Chondrocyte (in vitro differentiated cells): ENCODE measurements at regions not wholly inside any gene's neighbourhood (a gene's known extent, or its start where the extent isn't known, plus 50 kb on each side); places are given as distances from the start of the nearest gene placed in this dataset.
A peak's percentile ranks its signal among the peaks of the same experiment; 100 is the strongest.

ENCODE experiments used
- DNase-seq: peaks from one replicate; pipeline ENCODE4 v3.0.0; 2021; ENCODE audit warnings: mixed read lengths, low spot score
- H3K27ac Mint-ChIP-seq: one replicate; pipeline ENCODE4 v1.8.0; 2021; ENCODE audit warnings: mild to moderate bottlenecking, moderate library complexity, mixed read lengths; ENCODE audit not compliant: unreplicated experiment
- H3K27me3 Mint-ChIP-seq: 2 replicates; pipeline ENCODE4 v1.8.0; 2021; ENCODE audit warnings: low read depth, mixed read lengths
- H3K36me3 Mint-ChIP-seq: 2 replicates; pipeline ENCODE4 v1.8.0; 2021; ENCODE audit warnings: low read depth, mixed read lengths
- H3K4me1 Mint-ChIP-seq: 2 replicates; pipeline ENCODE4 v1.8.0; 2021; ENCODE audit warnings: low read depth, mild to moderate bottlenecking, mixed read lengths
- H3K4me3 Mint-ChIP-seq: one replicate; pipeline ENCODE4 v1.8.0; 2021; ENCODE audit warnings: mild to moderate bottlenecking, moderate library complexity, mixed read lengths; ENCODE audit not compliant: unreplicated experiment
- H3K9me3 Mint-ChIP-seq: 2 replicates; pipeline ENCODE4 v1.8.0; 2021; ENCODE audit warnings: low read depth, mixed read lengths
- TF ChIP-seq, protein P1 (sequence below): fragments of 200-600 bp; sonication (generic); IDR thresholded peaks from 2 replicates; pipeline ENCODE4 v1.5.0; 2021; ENCODE audit warnings: antibody characterized with exemption, mild to moderate bottlenecking, moderate library complexity

DNA sequence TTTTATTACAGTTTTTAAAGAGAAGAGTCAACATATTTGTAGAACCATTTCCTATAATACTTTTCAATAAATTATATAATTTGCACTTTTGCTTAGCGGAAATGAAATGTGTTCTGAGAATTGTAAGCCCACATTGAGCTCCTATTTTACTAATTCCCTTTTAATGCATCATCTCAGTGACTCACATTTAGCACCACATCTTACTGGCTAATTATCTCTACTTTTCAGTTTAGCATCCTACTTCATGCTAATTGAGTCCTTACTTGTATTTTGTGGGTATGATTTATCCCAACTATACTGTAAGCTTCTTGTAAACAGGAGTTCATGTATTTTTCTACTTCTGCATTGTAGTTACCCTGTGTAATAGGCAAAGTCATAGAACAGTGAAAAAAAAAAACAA is 67.5 kb downstream of the TMX1 start:
- Mint-ChIP-seq H3K36me3 (no peaks in the 10 kb centered on the region), H3K9me3 (no peaks in the 10 kb centered on the region), H3K27ac (no peak overlapping the region), H3K4me1 (peaks cover 58% of the 10 kb centered on the region), H3K27me3 (no peaks in the 10 kb centered on the region), H3K4me3 (no peak overlapping the region)
- no peak for DNase-seq
- TF ChIP-seq, protein P1, sequence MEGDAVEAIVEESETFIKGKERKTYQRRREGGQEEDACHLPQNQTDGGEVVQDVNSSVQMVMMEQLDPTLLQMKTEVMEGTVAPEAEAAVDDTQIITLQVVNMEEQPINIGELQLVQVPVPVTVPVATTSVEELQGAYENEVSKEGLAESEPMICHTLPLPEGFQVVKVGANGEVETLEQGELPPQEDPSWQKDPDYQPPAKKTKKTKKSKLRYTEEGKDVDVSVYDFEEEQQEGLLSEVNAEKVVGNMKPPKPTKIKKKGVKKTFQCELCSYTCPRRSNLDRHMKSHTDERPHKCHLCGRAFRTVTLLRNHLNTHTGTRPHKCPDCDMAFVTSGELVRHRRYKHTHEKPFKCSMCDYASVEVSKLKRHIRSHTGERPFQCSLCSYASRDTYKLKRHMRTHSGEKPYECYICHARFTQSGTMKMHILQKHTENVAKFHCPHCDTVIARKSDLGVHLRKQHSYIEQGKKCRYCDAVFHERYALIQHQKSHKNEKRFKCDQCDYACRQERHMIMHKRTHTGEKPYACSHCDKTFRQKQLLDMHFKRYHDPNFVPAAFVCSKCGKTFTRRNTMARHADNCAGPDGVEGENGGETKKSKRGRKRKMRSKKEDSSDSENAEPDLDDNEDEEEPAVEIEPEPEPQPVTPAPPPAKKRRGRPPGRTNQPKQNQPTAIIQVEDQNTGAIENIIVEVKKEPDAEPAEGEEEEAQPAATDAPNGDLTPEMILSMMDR = no peak

- Mint-ChIP-seq H3K4me1 (peaks cover 49% of the 10 kb centered on the region), H3K9me3 (no peaks in the 10 kb centered on the region), H3K4me3 (no peak overlapping the region), H3K27ac (peak overlapping the region; percentile 38), H3K36me3 (no peaks in the 10 kb centered on the region), H3K27me3 (no peaks in the 10 kb centered on the region)
- TF ChIP-seq, protein P1 = no peak
- no peak for DNase-seq
Measured at GRCh38 chr14:51308866-51309265, 68.8 kb downstream of the TMX1 start.

- Mint-ChIP-seq H3K9me3 (no peaks in the 10 kb centered on the region), H3K36me3 (no peaks in the 10 kb centered on the region), H3K27me3 (no peaks in the 10 kb centered on the region), H3K4me1 (peaks cover 36% of the 10 kb centered on the region), H3K4me3 (no peak overlapping the region), H3K27ac (peak overlapping the region; percentile 62)
- no peak for DNase-seq
- TF ChIP-seq, protein P1 = no peak
Measured at GRCh38 chr14:51310505-51310944, 70.5 kb downstream of the TMX1 start.

DNA sequence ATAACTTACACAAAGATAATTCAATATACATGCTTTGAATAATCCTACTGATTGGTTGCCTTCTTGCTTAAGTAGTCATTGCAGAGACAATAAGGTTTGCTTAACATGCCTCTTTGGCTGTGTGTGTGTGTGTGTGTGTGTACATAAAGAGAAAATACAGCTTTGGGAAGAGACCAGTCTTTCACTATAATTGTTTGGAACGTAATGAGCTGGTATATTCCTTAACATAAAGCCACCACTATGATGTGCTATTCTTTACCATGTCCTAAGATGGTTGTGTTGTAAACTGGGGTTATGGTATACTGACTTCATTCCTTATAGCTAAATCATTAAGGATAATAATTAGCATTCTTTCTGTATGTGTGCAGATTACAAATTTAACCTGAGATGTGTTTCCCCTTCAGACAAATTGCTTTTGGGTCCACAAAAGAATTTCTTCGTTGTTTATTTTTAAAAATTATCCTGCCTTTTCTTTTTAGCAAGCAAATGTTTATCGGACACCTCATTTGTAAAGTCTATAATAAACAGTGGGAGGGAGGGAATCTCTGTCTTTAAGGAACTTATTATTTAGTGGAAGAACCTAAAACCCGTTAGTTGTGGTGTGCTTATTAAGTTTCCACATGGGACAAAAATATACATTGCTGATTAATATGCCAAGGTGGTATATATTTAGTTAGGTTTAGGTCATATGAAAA is 74.4 kb downstream of the TMX1 start:
- H3K27me3 Mint-ChIP-seq = no peaks in the 10 kb centered on the region
- no peaks in the 10 kb centered on the region for H3K9me3 Mint-ChIP-seq
- DNase-seq = no peak
- TF ChIP-seq, protein P1 = no peak
- no peak overlapping the region for H3K4me3 Mint-ChIP-seq
- no peak overlapping the region for H3K27ac Mint-ChIP-seq
- peaks cover 57% of the 10 kb centered on the region for H3K4me1 Mint-ChIP-seq
- H3K36me3 Mint-ChIP-seq = no peaks in the 10 kb centered on the region

- Mint-ChIP-seq H3K9me3 (no peaks in the 10 kb centered on the region), H3K27me3 (no peaks in the 10 kb centered on the region), H3K36me3 (no peaks in the 10 kb centered on the region), H3K4me3 (no peak overlapping the region), H3K4me1 (peaks cover 42% of the 10 kb centered on the region), H3K27ac (no peak overlapping the region)
- TF ChIP-seq, protein P1 = no peak
- no peak for DNase-seq
Measured at GRCh38 chr14:51317373-51317772, 77.3 kb downstream of the TMX1 start.
